ENCODE measurements at regions not wholly inside any gene's neighbourhood (a gene's known extent, or its start where the extent isn't known, plus 50 kb on each side); places are given as distances from the start of the nearest gene placed in this dataset.

GRCh38 chr2:149677416-149677815, 89.8 kb upstream of the MMADHC start:
- H3K9me3 ChIP-seq: no peaks in the 10 kb centered on the region
- H3K4me3 ChIP-seq: no peak overlapping the region
- DNase-seq: no peak
- H3K4me1 ChIP-seq: no peaks in the 10 kb centered on the region
- no peak overlapping the region for H3K27ac ChIP-seq
- intact Hi-C loops (cut with DNase I): no loop called here
- no peak for TF ChIP-seq CTCF (IDR thresholded peaks at IDR 0.05)
- H3K36me3 ChIP-seq: no peaks in the 10 kb centered on the region
- no peak for ATAC-seq
- H3K27me3 ChIP-seq (ENCODE audit: low read depth): no peaks in the 10 kb centered on the region

DNA sequence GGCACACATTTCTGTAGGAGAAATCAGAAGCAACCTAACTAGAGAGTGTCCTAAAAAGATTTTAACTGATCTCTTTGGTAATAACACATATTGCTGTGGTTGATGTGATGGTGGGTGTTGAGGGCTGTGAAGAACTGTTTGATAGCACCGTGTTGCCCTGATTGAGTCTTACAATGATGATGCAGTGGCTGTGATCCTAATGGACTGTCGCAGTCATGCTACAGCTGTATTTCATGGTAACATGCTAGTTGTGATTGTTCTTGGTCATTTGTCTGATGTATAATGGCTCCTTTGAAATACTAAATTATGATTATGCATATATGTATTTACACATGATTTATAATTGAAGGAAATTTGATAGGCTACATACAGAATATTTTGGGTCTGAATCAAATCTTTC, 82.5 kb upstream of the MMADHC start:
- H3K36me3 ChIP-seq: no peaks in the 10 kb centered on the region
- H3K27me3 ChIP-seq (ENCODE audit: low read depth): no peaks in the 10 kb centered on the region
- H3K4me1 ChIP-seq: no peaks in the 10 kb centered on the region
- TF ChIP-seq CTCF (IDR thresholded peaks at IDR 0.05): no peak
- no peak for DNase-seq
- intact Hi-C loops (cut with DNase I): no loop called here
- no peak for ATAC-seq
- no peaks in the 10 kb centered on the region for H3K9me3 ChIP-seq
- no peak overlapping the region for H3K27ac ChIP-seq
- H3K4me3 ChIP-seq: no peak overlapping the region

DNA sequence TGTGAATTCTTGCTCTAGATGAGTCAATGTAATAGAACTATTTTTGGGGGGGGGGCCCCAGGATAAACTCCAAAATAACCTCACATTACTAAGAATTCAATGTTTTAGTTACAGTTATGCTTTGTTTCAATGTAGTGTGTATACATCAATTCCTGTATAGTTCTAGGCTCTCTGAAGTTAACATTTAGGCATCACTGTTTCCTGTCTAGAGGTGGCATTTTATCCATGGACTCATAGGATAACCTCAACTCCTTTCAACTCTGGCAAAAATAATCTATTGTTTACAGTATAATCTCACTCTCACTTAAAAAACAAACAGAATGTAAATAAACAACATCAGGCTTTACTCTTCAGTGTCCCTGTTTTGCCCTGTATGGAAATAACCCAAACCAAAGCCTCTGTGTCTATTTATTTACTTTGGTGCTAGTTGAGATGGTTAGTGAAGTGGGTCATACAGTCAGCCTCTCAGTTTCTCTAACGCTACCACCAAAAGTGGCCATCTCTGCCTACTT, 79.3 kb upstream of the MMADHC start:
- no peak for TF ChIP-seq CTCF (IDR thresholded peaks at IDR 0.05)
- no peaks in the 10 kb centered on the region for H3K36me3 ChIP-seq
- DNase-seq: no peak
- no peaks in the 10 kb centered on the region for H3K4me1 ChIP-seq
- no peak overlapping the region for H3K4me3 ChIP-seq
- intact Hi-C loops (cut with DNase I): no loop called here
- no peak for ATAC-seq
- H3K27me3 ChIP-seq (ENCODE audit: low read depth): no peaks in the 10 kb centered on the region
- no peaks in the 10 kb centered on the region for H3K9me3 ChIP-seq
- H3K27ac ChIP-seq: no peak overlapping the region

DNA sequence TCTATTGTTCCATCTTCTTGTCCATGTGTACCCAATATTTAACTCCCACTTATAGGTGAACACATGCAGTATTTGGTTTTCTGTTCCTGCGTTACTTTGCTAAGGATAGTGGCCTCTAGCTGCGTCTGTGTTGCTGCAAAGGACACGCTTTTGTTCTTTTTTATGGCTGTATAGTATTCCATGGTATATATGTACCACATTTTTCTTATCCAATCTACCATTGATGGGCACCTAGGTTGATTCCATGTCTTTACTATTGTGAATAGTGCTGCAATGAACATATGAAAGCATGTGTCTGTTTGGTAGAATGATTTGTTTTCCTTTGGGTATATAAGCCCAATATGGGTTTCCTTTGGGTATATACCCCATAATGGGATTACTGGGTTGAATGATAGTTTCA, 77.3 kb upstream of the MMADHC start:
- no peak for TF ChIP-seq CTCF (IDR thresholded peaks at IDR 0.05)
- Histone ChIP-seq H3K4me3 (no peak overlapping the region), H3K27me3 (ENCODE audit: low read depth) (no peaks in the 10 kb centered on the region), H3K27ac (no peak overlapping the region), H3K9me3 (no peaks in the 10 kb centered on the region), H3K4me1 (no peaks in the 10 kb centered on the region), H3K36me3 (no peaks in the 10 kb centered on the region)
- DNase-seq (no peak), ATAC-seq (no peak)
- intact Hi-C loops (cut with DNase I): no loop called here

DNA sequence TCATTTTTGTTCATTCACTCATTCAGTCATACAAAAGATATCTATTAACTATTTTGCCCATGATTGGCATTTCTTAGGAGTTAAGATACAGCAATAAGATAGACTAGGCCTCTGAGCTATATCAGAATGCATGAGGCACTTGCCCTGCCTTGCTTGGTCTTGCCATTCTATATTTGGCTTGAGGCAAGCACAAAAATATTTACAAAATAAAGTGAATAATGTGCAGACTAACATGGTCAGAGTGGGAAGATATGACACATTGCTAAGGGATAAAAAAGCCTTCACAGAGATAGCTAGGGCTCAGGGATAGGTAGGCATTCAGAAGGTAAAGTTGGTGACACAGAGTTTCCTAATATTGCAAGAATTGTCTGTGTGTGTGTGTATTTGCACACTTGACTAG, 75.0 kb upstream of the MMADHC start:
- H3K4me3 ChIP-seq: no peak overlapping the region
- H3K4me1 ChIP-seq: no peaks in the 10 kb centered on the region
- DNase-seq (no peak), ATAC-seq (no peak)
- H3K36me3 ChIP-seq: no peaks in the 10 kb centered on the region
- TF ChIP-seq CTCF (IDR thresholded peaks at IDR 0.05): no peak
- intact Hi-C loops (cut with DNase I): no loop called here
- H3K9me3 ChIP-seq: no peaks in the 10 kb centered on the region
- H3K27me3 ChIP-seq (ENCODE audit: low read depth): no peaks in the 10 kb centered on the region
- no peak overlapping the region for H3K27ac ChIP-seq

GRCh38 chr2:149661844-149662243, 74.3 kb upstream of the MMADHC start:
- intact Hi-C loops (cut with DNase I): no loop called here
- no peak for DNase-seq

More at GRCh38 chr2:149661844-149662243, 74.3 kb upstream of the MMADHC start:
- ATAC-seq: peak; percentile 67 to 93
- no peaks in the 10 kb centered on the region for H3K27me3 ChIP-seq (ENCODE audit: low read depth)
- H3K4me1 ChIP-seq: no peaks in the 10 kb centered on the region
- no peak for TF ChIP-seq CTCF (IDR thresholded peaks at IDR 0.05)
- H3K4me3 ChIP-seq: no peak overlapping the region
- no peaks in the 10 kb centered on the region for H3K36me3 ChIP-seq
- H3K9me3 ChIP-seq: no peaks in the 10 kb centered on the region
- H3K27ac ChIP-seq: no peak overlapping the region
